GM21737 (cell line): ENCODE measurements at regions not wholly inside any gene's neighbourhood (a gene's known extent, or its start where the extent isn't known, plus 50 kb on each side); places are given as distances from the start of the nearest gene placed in this dataset.
A peak's percentile ranks its signal among the peaks of the same experiment; 100 is the strongest.
"Not testable (repeated sequence)": the region's sequence is repeated elsewhere in the genome, so short reads cannot be mapped to it uniquely, and the experiment has no call there.

ENCODE experiments used
- ATAC-seq: cut with Tn5 transposase; IDR thresholded peaks from one replicate; pipeline ENCODE4 v1.9.1; 2021; ENCODE audit warnings: mild to moderate bottlenecking, moderate library complexity; ENCODE audit not compliant: unreplicated experiment

GRCh38 chr5:57662991-57663390 lies 180.4 kb upstream of the ACTBL2 start:
- ATAC-seq, result no peak

DNA sequence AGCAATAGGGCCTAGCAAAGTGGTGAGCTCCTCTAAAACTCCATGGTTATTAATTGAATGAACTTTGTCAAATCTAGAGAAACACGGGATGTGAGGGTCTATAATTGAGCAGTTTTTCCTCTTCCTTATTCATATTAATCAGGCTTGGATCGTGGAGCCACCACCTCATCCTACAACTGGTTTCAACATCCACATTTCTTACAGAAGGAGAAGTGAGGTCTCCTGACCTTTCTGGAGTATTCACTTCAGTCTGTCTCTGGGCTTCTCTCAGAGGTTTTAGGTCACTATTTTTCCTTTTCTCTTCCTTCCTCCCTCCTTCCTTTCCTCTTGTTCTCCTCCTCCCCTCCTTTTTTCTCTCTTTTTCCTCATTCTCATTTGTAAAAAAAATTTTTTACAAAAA lies 177.3 kb upstream of the ACTBL2 start:
- ATAC-seq, result no peak

DNA sequence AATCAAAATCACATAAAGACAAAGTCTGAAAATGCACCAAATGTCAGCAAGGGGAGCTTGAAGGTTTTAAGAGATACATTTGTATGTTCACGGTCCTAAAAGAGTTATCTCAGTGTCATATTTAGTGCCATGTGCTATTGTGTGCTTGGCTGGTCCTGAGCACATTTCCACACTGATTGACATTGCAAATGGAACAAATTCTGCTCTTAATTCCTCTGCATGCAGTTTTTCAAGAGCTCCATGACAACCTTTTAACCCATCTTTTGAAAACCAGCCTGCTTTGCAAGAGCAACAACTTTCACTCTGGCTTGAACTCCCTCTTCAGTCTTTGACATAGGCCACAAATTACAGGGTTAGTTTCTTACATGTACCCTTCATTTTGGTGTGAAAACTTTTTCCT lies 175.4 kb upstream of the ACTBL2 start:
- no peak for ATAC-seq

- no peak for ATAC-seq
Observed at GRCh38 chr5:57655228-57655627, 172.6 kb upstream of the ACTBL2 start.

DNA sequence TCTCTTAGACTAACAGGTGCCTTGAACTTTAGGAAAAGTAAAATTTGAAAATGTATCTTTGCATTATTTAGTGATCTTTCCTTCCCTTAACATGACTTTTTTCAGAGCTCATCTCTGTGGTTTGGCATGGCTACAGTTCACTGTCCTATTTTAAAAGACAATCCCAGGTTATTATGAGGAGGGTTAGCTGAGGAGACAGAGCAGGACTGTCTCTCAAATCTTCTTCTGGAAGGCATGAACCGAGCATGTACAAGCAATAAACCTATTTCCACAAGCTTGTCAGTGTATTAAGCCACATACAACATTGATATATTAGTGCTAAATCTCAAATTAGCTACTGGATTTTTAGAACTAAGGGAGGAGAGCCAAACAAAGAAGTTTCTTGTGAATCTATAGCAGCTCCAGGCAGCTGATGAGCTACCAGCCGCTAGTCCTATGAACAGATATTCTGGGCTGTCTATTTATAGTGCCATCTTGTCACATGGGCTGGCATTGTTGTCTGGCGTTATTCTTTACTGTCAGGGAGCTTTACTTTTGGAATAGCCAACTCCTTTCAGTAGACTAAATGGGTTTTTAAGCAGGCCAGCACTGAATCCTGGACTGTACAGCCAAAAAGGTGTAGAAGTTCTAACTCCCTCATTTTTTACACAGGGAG lies 171.2 kb upstream of the ACTBL2 start:
- no peak for ATAC-seq

DNA sequence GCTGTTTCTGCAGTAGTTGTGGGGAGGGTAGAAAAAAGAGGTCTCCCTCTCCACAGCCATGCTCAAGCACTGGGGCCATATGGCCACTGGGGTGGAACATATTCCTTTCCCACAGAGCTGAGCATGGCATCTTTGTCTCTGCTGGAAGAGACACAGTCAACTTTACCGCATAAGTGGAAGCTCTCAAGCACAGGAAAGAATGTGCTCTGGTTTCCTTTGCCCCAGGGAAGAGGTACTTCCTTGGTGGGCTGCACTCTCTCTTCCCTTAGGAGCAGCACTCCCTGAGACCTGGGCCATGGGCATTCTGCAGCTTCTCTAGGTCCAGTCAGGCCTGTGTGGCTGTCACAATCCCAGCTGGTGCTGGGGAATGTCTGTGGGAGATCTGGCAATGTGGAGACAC lies 168.5 kb upstream of the ACTBL2 start:
- no peak for ATAC-seq

- ATAC-seq, result peak; percentile 81
Observed at GRCh38 chr5:57650360-57651069, 167.9 kb upstream of the ACTBL2 start.

DNA sequence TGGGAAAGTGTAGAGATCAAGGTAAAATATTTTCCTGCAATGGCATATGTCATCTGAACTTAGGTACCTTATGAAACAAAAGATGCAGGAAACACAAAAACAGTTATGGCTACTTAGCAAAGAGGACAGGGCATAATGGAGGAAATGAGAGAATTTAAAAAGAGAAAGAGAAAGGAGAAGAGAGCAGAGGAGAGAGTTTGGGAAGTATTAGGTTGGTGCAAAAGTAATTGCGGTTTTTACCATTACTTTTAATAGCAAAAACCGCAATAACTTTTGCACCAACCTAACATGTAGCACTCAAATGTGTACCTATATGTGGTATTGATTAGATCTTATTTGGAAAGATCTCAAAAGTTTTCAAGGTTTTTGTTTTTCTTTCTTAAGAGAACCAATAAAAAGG lies 160.1 kb upstream of the ACTBL2 start:
- ATAC-seq, result no peak

- ATAC-seq, result no peak
Observed at GRCh38 chr5:57642066-57642465, 159.5 kb upstream of the ACTBL2 start.

GRCh38 chr5:57635146-57635777 lies 152.7 kb upstream of the ACTBL2 start:
- ATAC-seq, result no peak

- no peak for ATAC-seq
Observed at GRCh38 chr5:57632937-57633336, 150.3 kb upstream of the ACTBL2 start.

- ATAC-seq, result not testable (repeated sequence)
Observed at GRCh38 chr5:57631139-57631538, 148.5 kb upstream of the ACTBL2 start.

- ATAC-seq, result no peak
Observed at GRCh38 chr5:57627661-57628060, 145.1 kb upstream of the ACTBL2 start.

DNA sequence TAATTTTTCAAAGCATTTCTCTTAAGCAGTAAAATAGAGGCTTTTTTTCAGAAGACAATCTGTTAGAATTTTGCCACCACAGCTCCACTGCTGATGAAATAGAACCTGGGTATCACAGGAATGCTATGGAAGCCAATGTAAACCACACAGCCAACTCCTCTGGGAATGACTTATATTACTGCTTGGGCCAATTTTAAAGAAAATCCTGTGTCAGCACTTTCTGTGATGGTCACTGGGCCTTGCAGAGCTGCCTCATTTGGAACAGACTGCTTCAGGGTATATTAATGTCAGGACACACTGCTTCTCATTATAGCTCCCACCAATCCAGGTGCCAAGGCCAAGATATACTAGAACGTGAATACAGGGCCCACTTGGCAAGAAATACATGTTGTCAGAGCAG lies 144.1 kb upstream of the ACTBL2 start:
- ATAC-seq, result no peak

DNA sequence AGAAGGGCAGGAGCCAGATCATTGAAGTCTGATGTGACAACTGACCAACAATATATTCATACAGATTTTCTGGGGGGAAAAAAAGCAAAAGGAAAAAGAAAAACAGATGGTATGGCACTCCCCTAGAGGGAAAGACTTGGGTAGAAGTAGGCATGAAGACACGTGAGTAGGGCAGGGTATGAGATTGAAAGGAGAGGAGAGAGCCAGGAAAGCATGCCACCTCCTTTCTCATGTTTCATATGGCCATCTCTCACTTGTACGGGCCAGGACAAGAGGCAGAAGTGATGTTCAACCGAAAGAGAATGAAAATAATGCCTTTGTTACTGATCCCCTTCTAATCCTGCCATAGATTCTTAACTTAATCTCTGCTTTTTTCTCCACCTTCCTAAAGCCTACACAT lies 139.0 kb upstream of the ACTBL2 start:
- ATAC-seq, result no peak

GRCh38 chr5:57618767-57619381 lies 136.3 kb upstream of the ACTBL2 start:
- ATAC-seq, result no peak

- no peak for ATAC-seq
Observed at GRCh38 chr5:57613741-57614140, 131.1 kb upstream of the ACTBL2 start.

- ATAC-seq, result no peak
Observed at GRCh38 chr5:57611177-57611576, 128.6 kb upstream of the ACTBL2 start.

DNA sequence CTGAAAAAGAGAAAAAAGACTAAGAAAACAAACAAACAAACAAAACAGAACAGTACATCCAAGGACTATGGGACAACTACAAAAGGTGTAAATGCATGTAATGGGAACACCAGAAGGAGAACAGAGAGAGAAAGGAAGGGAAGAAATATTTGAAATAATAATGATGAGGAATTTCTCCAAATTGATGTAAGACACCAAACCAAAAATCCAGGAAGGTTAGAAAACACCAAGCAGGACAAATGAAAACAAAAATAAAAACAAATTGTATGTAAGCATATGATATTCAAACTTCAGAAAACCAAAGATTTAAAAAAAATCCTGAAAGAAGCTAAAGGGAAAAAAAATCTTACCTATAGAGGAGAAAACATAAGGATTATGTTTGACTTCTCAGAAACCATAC lies 125.9 kb upstream of the ACTBL2 start:
- ATAC-seq, result no peak

- no peak for ATAC-seq
Observed at GRCh38 chr5:57601996-57602395, 119.4 kb upstream of the ACTBL2 start.

DNA sequence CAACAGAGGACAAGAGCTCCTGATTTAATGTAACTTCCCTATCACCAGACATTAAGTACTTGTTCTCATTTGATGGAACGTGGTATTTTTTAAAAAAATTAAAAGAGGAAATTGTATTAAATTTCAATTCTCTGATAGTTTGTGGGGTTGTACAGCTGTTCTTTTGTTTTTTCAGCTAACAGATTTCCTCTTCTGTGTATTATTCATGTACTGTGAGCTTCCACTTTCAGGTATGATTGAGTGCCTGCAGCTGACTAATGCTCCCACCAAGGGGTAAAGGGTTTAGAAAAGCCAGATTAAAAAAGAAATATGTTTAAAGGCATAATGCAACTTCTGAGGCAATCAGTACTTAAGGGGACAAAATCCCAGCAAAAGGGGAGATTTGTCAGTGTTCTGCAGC lies 117.7 kb upstream of the ACTBL2 start:
- ATAC-seq, result no peak

GRCh38 chr5:57598756-57599155 lies 116.1 kb upstream of the ACTBL2 start:
- no peak for ATAC-seq
